Neural cell (in vitro differentiated cells): ENCODE measurements at regions not wholly inside any gene's neighbourhood (a gene's known extent, or its start where the extent isn't known, plus 50 kb on each side); places are given as distances from the start of the nearest gene placed in this dataset.
"Not testable (repeated sequence)": the region's sequence is repeated elsewhere in the genome, so short reads cannot be mapped to it uniquely, and the experiment has no call there.

Source experiments
- H2AFZ ChIP-seq: fragments of 200-600, 300-800 bp; sonication (generic), shearing (Covaris generic); 2 replicates; pipeline ENCODE4 v1.6.0; 2014; ENCODE audit warnings: low read depth, mild to moderate bottlenecking, antibody characterized with exemption, low read length, moderate library complexity
- H3F3A ChIP-seq: fragments of 200-600 bp; shearing (Covaris generic); 2 replicates; pipeline ENCODE4 v1.6.1; 2016; ENCODE audit warnings: mild to moderate bottlenecking, moderate library complexity, mixed read lengths, antibody characterized with exemption, low read length; ENCODE audit not compliant: insufficient read depth, poor library complexity, severe bottlenecking
- H3K27ac ChIP-seq: fragments of 200-600, 300-800 bp; sonication (generic), shearing (Covaris generic); 2 replicates; pipeline ENCODE4 v1.5.1; 2014; ENCODE audit warnings: mild to moderate bottlenecking, low read length, moderate library complexity
- H3K27me3 ChIP-seq: fragments of 300-800, 200-600 bp; sonication (generic), shearing (Covaris generic); 2 replicates; pipeline ENCODE4 v1.6.0; 2014; ENCODE audit warnings: mild to moderate bottlenecking, low read depth, low read length, moderate library complexity; ENCODE audit not compliant: insufficient read depth
- H3K36me3 ChIP-seq: fragments of 300-800, 200-600 bp; sonication (generic), shearing (Covaris generic); 2 replicates; pipeline ENCODE4 v1.5.1; 2014; ENCODE audit warnings: mild to moderate bottlenecking, antibody characterized with exemption, low read length, moderate library complexity; ENCODE audit not compliant: insufficient read depth
- H3K4me2 ChIP-seq: fragments of 300-800, 200-600 bp; sonication (generic), shearing (Covaris generic); 2 replicates; pipeline ENCODE4 v1.6.0; 2014; ENCODE audit warnings: mild to moderate bottlenecking, low read length
- H3K4me3 ChIP-seq: fragments of 300-800, 200-600 bp; sonication (generic), shearing (Covaris generic); 2 replicates; pipeline ENCODE4 v1.5.1; 2014; ENCODE audit warnings: mild to moderate bottlenecking, low read length, moderate library complexity
- H3K79me2 ChIP-seq: fragments of 200-600 bp; shearing (Covaris generic); replicated peaks from 2 replicates; pipeline ENCODE4 v1.6.0; 2014; ENCODE audit warnings: mild to moderate bottlenecking, low read length, moderate library complexity; ENCODE audit not compliant: insufficient read depth
- H3K9ac ChIP-seq: fragments of 300-800, 200-600 bp; sonication (generic), shearing (Covaris generic); 2 replicates; pipeline ENCODE4 v1.6.1; 2016; ENCODE audit warnings: mild to moderate bottlenecking, low read length, mixed read lengths
- H3K9me2 ChIP-seq: fragments of 200-600 bp; shearing (Covaris generic); 2 replicates; pipeline ENCODE4 v1.6.1; 2016; ENCODE audit warnings: mild to moderate bottlenecking, low read length, mixed read lengths; ENCODE audit not compliant: insufficient read depth
- H3K9me3 ChIP-seq: fragments of 200-600, 300-800 bp; sonication (generic), shearing (Covaris generic); 2 replicates; pipeline ENCODE4 v1.6.1; 2016; ENCODE audit warnings: mild to moderate bottlenecking, mixed run types, low read length, moderate library complexity, mixed read lengths
- H4K20me1 ChIP-seq: fragments of 200-600 bp; shearing (Covaris generic); 2 replicates; pipeline ENCODE4 v1.6.1; 2016; ENCODE audit warnings: mild to moderate bottlenecking, mixed run types; ENCODE audit not compliant: insufficient read depth
- CTCF ChIP-seq: fragments of 450-650 bp; IDR thresholded peaks from 2 replicates; pipeline ENCODE4 v1.5.1; 2014; ENCODE audit warnings: antibody characterized with exemption, mild to moderate bottlenecking, moderate library complexity; ENCODE audit not compliant: poor library complexity, severe bottlenecking
- EP300 ChIP-seq: fragments of 450-650 bp; conservative IDR thresholded peaks from 2 replicates; pipeline ENCODE4 v1.6.1; 2014; ENCODE audit warnings: antibody characterized with exemption, mild to moderate bottlenecking, moderate library complexity; ENCODE audit not compliant: poor library complexity, severe bottlenecking
- EZH2 ChIP-seq: fragments of 200-600, 300-800 bp; shearing (Covaris generic), sonication (generic); IDR thresholded peaks from 2 replicates; pipeline ENCODE4 v1.6.1; 2014; ENCODE audit warnings: antibody characterized with exemption, low read length, borderline replicate concordance, mild to moderate bottlenecking; ENCODE audit not compliant: insufficient read depth, poor library complexity, severe bottlenecking
- MXI1 ChIP-seq: fragments of 450-650 bp; conservative IDR thresholded peaks from 2 replicates; pipeline ENCODE4 v1.6.1; 2014; ENCODE audit warnings: antibody characterized with exemption, mild to moderate bottlenecking; ENCODE audit not compliant: poor library complexity, severe bottlenecking
- POLR2AphosphoS5 ChIP-seq: IDR thresholded peaks from 2 replicates; pipeline ENCODE4 v1.6.1; 2012
- RAD21 ChIP-seq: fragments of 450-650 bp; conservative IDR thresholded peaks from 2 replicates; pipeline ENCODE4 v1.6.1; 2014; ENCODE audit warnings: antibody characterized with exemption, mild to moderate bottlenecking, moderate library complexity
- SMC3 ChIP-seq: fragments of 450-650 bp; conservative IDR thresholded peaks from 2 replicates; pipeline ENCODE4 v1.6.1; 2014; ENCODE audit warnings: antibody characterized with exemption, mild to moderate bottlenecking, moderate library complexity; ENCODE audit not compliant: poor library complexity
- TAF1 ChIP-seq: IDR thresholded peaks from 2 replicates; pipeline ENCODE4 v1.6.1; 2012; ENCODE audit warnings: low read depth
- TF ChIP-seq, protein P1 (sequence below): IDR thresholded peaks from 2 replicates; pipeline ENCODE4 v1.6.1; 2012; ENCODE audit warnings: borderline replicate concordance

DNA sequence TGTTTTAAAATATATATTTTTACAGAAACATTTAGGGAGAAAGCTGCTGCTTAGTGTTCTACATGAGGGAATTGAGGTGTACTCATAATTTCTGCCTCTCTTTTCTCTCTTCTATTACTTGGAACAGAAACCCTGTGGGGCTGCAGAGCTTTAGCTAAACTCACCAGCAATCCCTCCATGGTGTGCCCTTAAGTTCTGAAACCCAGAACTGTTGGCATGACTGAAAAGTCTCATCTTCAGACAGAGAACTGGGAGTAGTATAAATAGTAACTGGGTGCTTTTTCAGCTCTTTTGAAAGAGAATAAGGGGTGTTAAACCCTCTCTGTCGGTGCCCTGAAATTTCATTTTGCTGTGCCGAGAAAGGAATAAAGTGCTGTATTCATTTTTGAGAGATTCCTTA, 294.9 kb upstream of the BOD1L1 start:
- Histone ChIP-seq H3K9me2 (no peaks in the 10 kb centered on the region), H3F3A (no peaks in the 10 kb centered on the region), H3K4me3 (no peak overlapping the region), H2AFZ (no peak overlapping the region), H3K9me3 (no peaks in the 10 kb centered on the region), H3K9ac (no peak overlapping the region), H3K4me2 (no peak overlapping the region), H3K27ac (no peak overlapping the region), H4K20me1 (no peaks in the 10 kb centered on the region), H3K36me3 (no peaks in the 10 kb centered on the region), H3K79me2 (no peaks in the 10 kb centered on the region), H3K27me3 (no peaks in the 10 kb centered on the region)
- TF ChIP-seq CTCF = no peak
- TF ChIP-seq EZH2 = no peak
- no peak for TF ChIP-seq TAF1
- TF ChIP-seq SMC3 = no peak
- no peak for TF ChIP-seq RAD21
- TF ChIP-seq, protein P1, sequence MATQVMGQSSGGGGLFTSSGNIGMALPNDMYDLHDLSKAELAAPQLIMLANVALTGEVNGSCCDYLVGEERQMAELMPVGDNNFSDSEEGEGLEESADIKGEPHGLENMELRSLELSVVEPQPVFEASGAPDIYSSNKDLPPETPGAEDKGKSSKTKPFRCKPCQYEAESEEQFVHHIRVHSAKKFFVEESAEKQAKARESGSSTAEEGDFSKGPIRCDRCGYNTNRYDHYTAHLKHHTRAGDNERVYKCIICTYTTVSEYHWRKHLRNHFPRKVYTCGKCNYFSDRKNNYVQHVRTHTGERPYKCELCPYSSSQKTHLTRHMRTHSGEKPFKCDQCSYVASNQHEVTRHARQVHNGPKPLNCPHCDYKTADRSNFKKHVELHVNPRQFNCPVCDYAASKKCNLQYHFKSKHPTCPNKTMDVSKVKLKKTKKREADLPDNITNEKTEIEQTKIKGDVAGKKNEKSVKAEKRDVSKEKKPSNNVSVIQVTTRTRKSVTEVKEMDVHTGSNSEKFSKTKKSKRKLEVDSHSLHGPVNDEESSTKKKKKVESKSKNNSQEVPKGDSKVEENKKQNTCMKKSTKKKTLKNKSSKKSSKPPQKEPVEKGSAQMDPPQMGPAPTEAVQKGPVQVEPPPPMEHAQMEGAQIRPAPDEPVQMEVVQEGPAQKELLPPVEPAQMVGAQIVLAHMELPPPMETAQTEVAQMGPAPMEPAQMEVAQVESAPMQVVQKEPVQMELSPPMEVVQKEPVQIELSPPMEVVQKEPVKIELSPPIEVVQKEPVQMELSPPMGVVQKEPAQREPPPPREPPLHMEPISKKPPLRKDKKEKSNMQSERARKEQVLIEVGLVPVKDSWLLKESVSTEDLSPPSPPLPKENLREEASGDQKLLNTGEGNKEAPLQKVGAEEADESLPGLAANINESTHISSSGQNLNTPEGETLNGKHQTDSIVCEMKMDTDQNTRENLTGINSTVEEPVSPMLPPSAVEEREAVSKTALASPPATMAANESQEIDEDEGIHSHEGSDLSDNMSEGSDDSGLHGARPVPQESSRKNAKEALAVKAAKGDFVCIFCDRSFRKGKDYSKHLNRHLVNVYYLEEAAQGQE = no peak
- no peak for TF ChIP-seq EP300
- no peak for TF ChIP-seq MXI1
- TF ChIP-seq POLR2AphosphoS5 = no peak

DNA sequence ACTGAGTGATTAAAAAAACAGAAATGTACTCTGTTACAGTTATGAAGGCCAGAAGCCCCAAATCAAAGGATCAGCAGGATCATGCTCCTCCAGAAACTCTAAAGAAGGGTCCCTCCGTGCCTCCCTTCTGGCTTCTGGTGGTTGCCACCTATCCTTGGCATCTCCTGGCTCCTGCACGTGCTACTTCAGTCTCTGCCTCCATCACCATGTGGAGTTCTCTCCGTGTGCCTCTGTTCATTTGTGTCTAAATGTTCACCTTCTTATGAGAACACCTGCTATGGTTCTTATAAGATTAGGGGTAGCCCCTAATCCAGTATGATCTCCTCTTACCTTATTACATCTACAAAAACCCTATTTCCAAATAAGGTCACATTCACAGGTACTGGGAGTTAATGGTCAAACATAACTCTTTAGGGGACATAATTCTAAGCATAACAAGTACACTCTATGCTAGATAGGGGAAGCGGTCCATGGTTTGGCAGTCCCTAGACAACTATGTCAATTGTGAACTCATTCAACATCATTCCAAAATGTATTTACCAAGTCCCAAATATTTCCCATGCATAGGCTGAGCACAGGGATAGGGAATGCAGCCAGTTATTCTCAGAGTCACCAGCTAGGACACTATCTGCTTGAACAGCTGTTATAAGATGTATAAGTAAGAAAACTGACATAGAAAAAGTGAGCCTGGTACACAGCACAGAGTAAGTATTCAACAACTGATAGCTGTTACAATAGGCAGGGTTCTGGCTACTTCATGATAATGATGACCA, 295.5 kb upstream of the BOD1L1 start:
- Histone ChIP-seq H3K4me3 (no peak overlapping the region), H3K9me3 (no peaks in the 10 kb centered on the region), H4K20me1 (no peaks in the 10 kb centered on the region), H2AFZ (no peak overlapping the region), H3K4me2 (no peak overlapping the region), H3K27me3 (no peaks in the 10 kb centered on the region), H3K79me2 (no peaks in the 10 kb centered on the region), H3K9ac (no peak overlapping the region), H3K9me2 (no peaks in the 10 kb centered on the region), H3F3A (no peaks in the 10 kb centered on the region), H3K36me3 (no peaks in the 10 kb centered on the region), H3K27ac (no peak overlapping the region)
- TF ChIP-seq CTCF (no peak), RAD21 (no peak), TAF1 (no peak), EP300 (no peak), EZH2 (no peak), POLR2AphosphoS5 (no peak), SMC3 (no peak), MXI1 (no peak)
- TF ChIP-seq, protein P1 = no peak

DNA sequence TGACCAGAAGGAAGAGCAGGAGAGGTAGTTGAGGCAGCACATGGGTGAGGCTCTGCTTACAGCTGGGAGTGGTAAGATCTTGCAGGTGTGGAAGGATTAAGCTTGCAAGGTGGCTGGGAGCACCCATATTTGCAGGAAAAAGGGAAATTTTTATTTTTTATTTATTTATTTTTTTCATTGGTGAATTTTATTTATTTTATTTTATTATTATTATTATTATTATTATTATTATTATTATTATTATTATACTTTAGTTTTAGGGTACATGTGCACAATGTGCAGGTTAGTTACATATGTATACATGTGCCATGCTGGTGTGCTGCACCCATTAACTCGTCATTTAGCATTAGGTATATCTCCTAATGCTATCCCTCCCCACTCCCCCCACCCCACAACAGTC, 297.4 kb upstream of the BOD1L1 start:
- H3K4me2 ChIP-seq, H3K4me3 ChIP-seq, H3K27me3 ChIP-seq, H3K9me3 ChIP-seq, H3K36me3 ChIP-seq, H3K27ac ChIP-seq, H3K79me2 ChIP-seq, H3K9ac ChIP-seq, H2AFZ ChIP-seq, H4K20me1 ChIP-seq, H3K9me2 ChIP-seq, H3F3A ChIP-seq: not testable (repeated sequence)
